Brain pericyte (primary cell): ENCODE measurements at regions not wholly inside any gene's neighbourhood (a gene's known extent, or its start where the extent isn't known, plus 50 kb on each side); places are given as distances from the start of the nearest gene placed in this dataset.
"Not testable (repeated sequence)": the region's sequence is repeated elsewhere in the genome, so short reads cannot be mapped to it uniquely, and the experiment has no call there.

Source experiments
- DNase-seq: peaks from one replicate; pipeline ENCODE4 v3.0.0-alpha.2; 2012; ENCODE audit warnings: low read depth, low spot score

GRCh38 chr19:28117143-28117542 lies 1095.8 kb downstream of the UQCRFS1 start:
- no peak for DNase-seq

- not testable (repeated sequence) for DNase-seq
Measured at GRCh38 chr19:28116379-28116778, 1096.6 kb downstream of the UQCRFS1 start.

- no peak for DNase-seq
Measured at GRCh38 chr19:28103921-28104320, 1109.0 kb downstream of the UQCRFS1 start.

- not testable (repeated sequence) for DNase-seq
Measured at GRCh38 chr19:28084659-28085157, 1128.2 kb downstream of the UQCRFS1 start.

GRCh38 chr19:28076628-28077027 lies 1136.3 kb downstream of the UQCRFS1 start:
- DNase-seq: no peak

GRCh38 chr19:28075229-28075628 lies 1137.7 kb downstream of the UQCRFS1 start:
- DNase-seq: no peak

GRCh38 chr19:28074773-28075172 lies 1138.2 kb downstream of the UQCRFS1 start:
- no peak for DNase-seq

- DNase-seq: no peak
Measured at GRCh38 chr19:28067882-28068281, 1145.1 kb downstream of the UQCRFS1 start.

- no peak for DNase-seq
Measured at GRCh38 chr19:28066988-28067387, 1146.0 kb downstream of the UQCRFS1 start.

- no peak for DNase-seq
Measured at GRCh38 chr19:28066161-28066560, 1146.8 kb downstream of the UQCRFS1 start.

GRCh38 chr19:28065026-28065425 lies 1147.9 kb downstream of the UQCRFS1 start:
- no peak for DNase-seq

- DNase-seq: no peak
Measured at GRCh38 chr19:28063702-28064101, 1149.2 kb downstream of the UQCRFS1 start.

GRCh38 chr19:28061111-28061510 lies 1151.8 kb downstream of the UQCRFS1 start:
- no peak for DNase-seq

GRCh38 chr19:28057026-28057425 lies 1155.9 kb downstream of the UQCRFS1 start:
- DNase-seq: not testable (repeated sequence)

- no peak for DNase-seq
Measured at GRCh38 chr19:28051047-28051446, 1161.9 kb downstream of the UQCRFS1 start.

GRCh38 chr19:28049875-28050274 lies 1163.1 kb downstream of the UQCRFS1 start:
- no peak for DNase-seq

- no peak for DNase-seq
Measured at GRCh38 chr19:28046932-28047331, 1166.0 kb downstream of the UQCRFS1 start.

GRCh38 chr19:28045621-28046020 lies 1167.3 kb downstream of the UQCRFS1 start:
- DNase-seq: no peak

GRCh38 chr19:28044477-28044876 lies 1168.5 kb downstream of the UQCRFS1 start:
- DNase-seq: no peak

- DNase-seq: no peak
Measured at GRCh38 chr19:28042516-28042915, 1170.4 kb downstream of the UQCRFS1 start.

- DNase-seq: no peak
Measured at GRCh38 chr19:28039677-28040381, 1173.1 kb downstream of the UQCRFS1 start.

GRCh38 chr19:28037186-28037585 lies 1175.8 kb downstream of the UQCRFS1 start:
- DNase-seq: no peak

GRCh38 chr19:28036486-28036885 lies 1176.5 kb downstream of the UQCRFS1 start:
- DNase-seq: no peak

- no peak for DNase-seq
Measured at GRCh38 chr19:28034936-28035335, 1178.0 kb downstream of the UQCRFS1 start.
